Right lobe of liver (tissue), 4 donors: ENCODE measurements at regions not wholly inside any gene's neighbourhood (a gene's known extent, or its start where the extent isn't known, plus 50 kb on each side); places are given as distances from the start of the nearest gene placed in this dataset.

Source experiments
- CTCF ChIP-seq, 4 donors: fragments of 200-600 bp in 3 of 4; fragments of 450-650 bp in 1 of 4; IDR thresholded peaks; one replicate each; pipeline versions ENCODE4 v1.5.1 to v1.8.0; 2016 to 2022; ENCODE audit warnings: antibody characterized with exemption in 4 of 4, mild to moderate bottlenecking in 2 of 4
- POLR2A ChIP-seq: fragments of 450-650 bp; IDR thresholded peaks from one replicate; pipeline ENCODE4 v1.6.1; 2017; ENCODE audit warnings: antibody characterized with exemption, mild to moderate bottlenecking
- donor health status: DM: no; HTN: no; CAD: no.
- donor health status: DM: no; HTN: no; CAD: no.
- donor health status: DM: no; HTN: yes; CAD: no.

GRCh38 chr6:25144919-25145318 lies 134.3 kb upstream of the CARMIL1 start:
- no peak for TF ChIP-seq CTCF (IDR thresholded peaks at IDR 0.05)
- no peak for TF ChIP-seq POLR2A
